DND-41 (cell line): ENCODE measurements at regions not wholly inside any gene's neighbourhood (a gene's known extent, or its start where the extent isn't known, plus 50 kb on each side); places are given as distances from the start of the nearest gene placed in this dataset.

ENCODE experiments used
- ATAC-seq: fragments of 200-7000 bp; cut with Tn5 transposase; 3 replicates; pipeline ENCODE4 v1.9.1; 2021; ENCODE audit warnings: low read depth; ENCODE audit not compliant: insufficient read depth
- DNase-seq: peaks from one replicate; pipeline ENCODE4 v3.0.0-alpha.2; 2020
- H2AFZ ChIP-seq: 2 replicates; pipeline ENCODE4 v1.6.0; 2012; ENCODE audit warnings: low read depth, low read length
- H3K27ac ChIP-seq: 2 replicates; pipeline ENCODE4 v1.5.1; 2012; ENCODE audit warnings: low read length, inconsistent platforms
- H3K27me3 ChIP-seq: fragments of 200-600 bp; sonication (generic); 2 replicates; pipeline ENCODE4 v1.6.0; 2012; ENCODE audit warnings: low read length, mild to moderate bottlenecking, inconsistent platforms; ENCODE audit not compliant: insufficient read depth, poor library complexity
- H3K36me3 ChIP-seq: 2 replicates; pipeline ENCODE4 v1.5.1; 2012; ENCODE audit warnings: low read length, inconsistent platforms; ENCODE audit not compliant: insufficient read depth
- H3K4me1 ChIP-seq: 2 replicates; pipeline ENCODE4 v1.5.1; 2012; ENCODE audit warnings: mild to moderate bottlenecking, low read length; ENCODE audit not compliant: insufficient read depth
- H3K4me2 ChIP-seq: 2 replicates; pipeline ENCODE4 v1.6.0; 2012; ENCODE audit warnings: mild to moderate bottlenecking, moderate library complexity, low read length, inconsistent platforms; ENCODE audit not compliant: insufficient read depth
- H3K4me3 ChIP-seq, 2 experiments: fragments of 200-600 bp in 1 of 2; shearing (Covaris generic) in 1 of 2; 2 replicates each; pipeline ENCODE4 v1.5.1; 2012 to 2016; ENCODE audit warnings: inconsistent platforms in 2 of 2, low read length in 2 of 2, mild to moderate bottlenecking in 2 of 2, low read depth in 1 of 2, moderate library complexity in 1 of 2
- H3K79me2 ChIP-seq: 2 replicates; pipeline ENCODE4 v1.6.0; 2012; ENCODE audit warnings: low read length, inconsistent platforms; ENCODE audit not compliant: insufficient read depth
- H3K9ac ChIP-seq: 2 replicates; pipeline ENCODE4 v1.6.0; 2012; ENCODE audit warnings: low read depth, mild to moderate bottlenecking, inconsistent platforms, low read length, moderate library complexity
- H3K9me3 ChIP-seq: 2 replicates; pipeline ENCODE4 v1.5.1; 2012; ENCODE audit warnings: low read length, moderate library complexity, mild to moderate bottlenecking, inconsistent platforms; ENCODE audit not compliant: insufficient read depth, severe bottlenecking
- H4K20me1 ChIP-seq: 2 replicates; pipeline ENCODE4 v1.6.0; 2012; ENCODE audit warnings: low read length; ENCODE audit not compliant: insufficient read depth
- EZH2 ChIP-seq: IDR thresholded peaks from 3 replicates; pipeline ENCODE4 v1.6.1; 2012; ENCODE audit warnings: borderline replicate concordance, low read depth, mild to moderate bottlenecking, moderate library complexity, low read length, inconsistent platforms; ENCODE audit not compliant: severe bottlenecking
- TF ChIP-seq, protein P1 (sequence below): IDR thresholded peaks from 2 replicates; pipeline ENCODE4 v1.5.1; 2012; ENCODE audit warnings: borderline replicate concordance, low read length, moderate library complexity, mild to moderate bottlenecking; ENCODE audit not compliant: poor library complexity, severe bottlenecking; ENCODE audit errors: extremely low read depth

DNA sequence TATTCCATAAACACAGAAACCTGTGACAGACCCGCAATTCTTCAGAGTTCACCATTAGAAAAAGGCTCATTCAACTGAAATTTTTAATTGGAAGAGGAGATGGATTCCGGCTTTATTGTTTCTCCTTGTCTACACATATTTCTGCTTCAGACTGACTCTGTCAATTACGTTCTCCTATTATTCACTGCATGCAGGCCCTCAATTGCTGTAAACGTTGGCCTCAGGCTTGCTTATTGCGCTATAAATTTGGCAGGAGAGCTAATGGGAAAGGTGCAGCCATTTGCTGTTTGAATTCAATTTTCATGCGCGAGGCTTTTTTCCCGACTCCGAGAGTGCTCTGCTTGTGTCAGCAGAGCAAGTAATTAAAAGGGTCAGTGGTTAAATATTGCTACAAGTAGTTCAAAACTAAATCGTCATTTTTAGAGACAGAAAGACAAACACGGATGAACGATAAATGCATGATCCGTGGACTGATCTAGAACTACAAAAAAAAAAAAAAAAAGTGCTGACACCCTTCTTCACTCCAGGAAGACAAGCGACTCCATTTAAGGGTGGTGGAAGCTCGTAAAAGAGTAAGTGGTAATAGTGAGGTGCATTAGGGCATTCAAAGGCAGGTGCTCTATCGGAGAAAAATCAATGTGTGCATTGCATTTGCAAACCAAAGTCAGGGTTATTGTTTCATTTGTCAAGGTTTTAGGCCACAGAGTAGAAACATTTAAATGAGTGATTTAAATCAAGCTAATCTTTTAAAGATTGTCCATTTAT is 841.6 kb upstream of the FRG1 start:
- H3K9ac ChIP-seq: no peak overlapping the region
- peaks cover 3% of the 10 kb centered on the region for H3K9me3 ChIP-seq
- H3K79me2 ChIP-seq: no peaks in the 10 kb centered on the region
- TF ChIP-seq, protein P1, sequence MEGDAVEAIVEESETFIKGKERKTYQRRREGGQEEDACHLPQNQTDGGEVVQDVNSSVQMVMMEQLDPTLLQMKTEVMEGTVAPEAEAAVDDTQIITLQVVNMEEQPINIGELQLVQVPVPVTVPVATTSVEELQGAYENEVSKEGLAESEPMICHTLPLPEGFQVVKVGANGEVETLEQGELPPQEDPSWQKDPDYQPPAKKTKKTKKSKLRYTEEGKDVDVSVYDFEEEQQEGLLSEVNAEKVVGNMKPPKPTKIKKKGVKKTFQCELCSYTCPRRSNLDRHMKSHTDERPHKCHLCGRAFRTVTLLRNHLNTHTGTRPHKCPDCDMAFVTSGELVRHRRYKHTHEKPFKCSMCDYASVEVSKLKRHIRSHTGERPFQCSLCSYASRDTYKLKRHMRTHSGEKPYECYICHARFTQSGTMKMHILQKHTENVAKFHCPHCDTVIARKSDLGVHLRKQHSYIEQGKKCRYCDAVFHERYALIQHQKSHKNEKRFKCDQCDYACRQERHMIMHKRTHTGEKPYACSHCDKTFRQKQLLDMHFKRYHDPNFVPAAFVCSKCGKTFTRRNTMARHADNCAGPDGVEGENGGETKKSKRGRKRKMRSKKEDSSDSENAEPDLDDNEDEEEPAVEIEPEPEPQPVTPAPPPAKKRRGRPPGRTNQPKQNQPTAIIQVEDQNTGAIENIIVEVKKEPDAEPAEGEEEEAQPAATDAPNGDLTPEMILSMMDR: no peak
- no peak for TF ChIP-seq EZH2
- ATAC-seq: no peak
- H3K4me2 ChIP-seq: no peak overlapping the region
- no peak overlapping the region for H3K27ac ChIP-seq
- no peak overlapping the region for H2AFZ ChIP-seq
- no peaks in the 10 kb centered on the region for H3K27me3 ChIP-seq
- no peak for DNase-seq
- no peaks in the 10 kb centered on the region for H4K20me1 ChIP-seq
- H3K4me1 ChIP-seq: no peaks in the 10 kb centered on the region
- no peak overlapping the region for H3K4me3 ChIP-seq
- no peaks in the 10 kb centered on the region for H3K36me3 ChIP-seq

DNA sequence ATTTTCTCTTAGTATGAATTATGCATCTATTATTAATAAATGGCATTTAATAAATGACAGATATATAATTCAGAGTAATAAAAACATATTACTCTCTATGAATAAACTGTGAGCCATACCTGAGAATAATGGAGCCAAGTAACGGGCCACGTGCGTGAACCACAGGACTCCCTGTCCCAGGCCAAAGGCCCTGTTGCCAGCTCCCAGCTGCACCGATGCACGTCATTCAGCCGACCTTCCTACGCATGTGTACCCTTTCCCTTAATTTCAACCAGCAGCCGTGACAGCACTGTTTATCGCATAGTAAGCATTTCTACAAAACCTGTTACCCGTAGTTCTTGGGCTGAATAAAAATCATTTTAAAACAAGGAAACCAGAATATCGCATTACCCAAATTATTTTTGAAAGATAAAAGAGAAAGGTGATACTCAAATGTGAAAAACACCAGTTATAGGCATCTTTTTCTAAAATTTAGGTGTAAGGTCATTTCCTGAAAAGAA is 827.2 kb upstream of the FRG1 start:
- no peak overlapping the region for H3K4me2 ChIP-seq
- H3K4me3 ChIP-seq: no peak overlapping the region
- TF ChIP-seq, protein P1: no peak
- no peak for TF ChIP-seq EZH2
- H4K20me1 ChIP-seq: no peaks in the 10 kb centered on the region
- no peak overlapping the region for H3K27ac ChIP-seq
- H3K79me2 ChIP-seq: no peaks in the 10 kb centered on the region
- no peaks in the 10 kb centered on the region for H3K27me3 ChIP-seq
- no peak for ATAC-seq
- H2AFZ ChIP-seq: no peak overlapping the region
- no peaks in the 10 kb centered on the region for H3K36me3 ChIP-seq
- no peak overlapping the region for H3K9ac ChIP-seq
- no peaks in the 10 kb centered on the region for H3K4me1 ChIP-seq
- no peaks in the 10 kb centered on the region for H3K9me3 ChIP-seq
- DNase-seq: no peak

DNA sequence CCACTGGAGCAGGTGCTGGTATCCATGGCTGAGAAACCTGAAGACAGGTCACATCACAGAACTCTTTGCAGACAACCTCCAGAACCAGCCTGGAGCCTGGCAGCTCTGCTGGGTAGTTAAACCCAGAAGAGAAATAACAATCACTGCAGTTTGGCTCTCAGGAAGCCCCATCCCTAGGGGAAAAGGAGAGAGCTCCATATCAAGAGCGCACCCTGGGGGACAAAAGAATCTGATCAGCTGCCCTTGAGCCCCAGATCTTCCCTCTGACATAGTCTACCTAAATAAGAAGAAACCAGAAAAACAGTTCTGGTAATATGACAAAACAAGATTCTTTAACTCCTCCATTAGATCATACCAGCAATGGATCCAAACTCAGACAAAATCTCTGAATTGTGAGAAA is 823.2 kb upstream of the FRG1 start:
- H3K4me3 ChIP-seq: no peak overlapping the region
- no peaks in the 10 kb centered on the region for H3K9me3 ChIP-seq
- H4K20me1 ChIP-seq: no peaks in the 10 kb centered on the region
- H3K36me3 ChIP-seq: no peaks in the 10 kb centered on the region
- TF ChIP-seq, protein P1: no peak
- TF ChIP-seq EZH2: no peak
- H3K27ac ChIP-seq: no peak overlapping the region
- ATAC-seq (no peak), DNase-seq (no peak)
- no peaks in the 10 kb centered on the region for H3K27me3 ChIP-seq
- H3K79me2 ChIP-seq: no peaks in the 10 kb centered on the region
- no peaks in the 10 kb centered on the region for H3K4me1 ChIP-seq
- H3K9ac ChIP-seq: no peak overlapping the region
- H3K4me2 ChIP-seq: no peak overlapping the region
- H2AFZ ChIP-seq: no peak overlapping the region
